Activated CD8-positive, alpha-beta T cell treated with anti-CD3 and anti-CD28 coated beads, Interleukin-2, amount 10 ng/mL, durations not matched to agents 7 days and 5 days (primary cell): ENCODE measurements at regions not wholly inside any gene's neighbourhood (a gene's known extent, or its start where the extent isn't known, plus 50 kb on each side); places are given as distances from the start of the nearest gene placed in this dataset.
"Not testable (repeated sequence)": the region's sequence is repeated elsewhere in the genome, so short reads cannot be mapped to it uniquely, and the experiment has no call there.

ENCODE experiments used
- ATAC-seq: fragments of 150-1000 bp; cut with Tn5 transposase; one replicate; pipeline ENCODE4 v1.10.0; 2021; ENCODE audit warnings: moderate library complexity
- CTCF ChIA-PET: fragments of 350-600 bp; sonication (Branson Sonifier 250); formaldehyde crosslinking; loops from one replicate; lab custom pipeline; 2021; ENCODE audit warnings: antibody characterized with exemption; lab: Charles Lee
- POLR2A ChIA-PET: fragments of 350-600 bp; sonication (Branson Sonifier 250); formaldehyde crosslinking; loops from one replicate; lab custom pipeline; 2021; ENCODE audit warnings: antibody characterized with exemption; lab: Charles Lee
- DNase-seq: peaks from one replicate; pipeline ENCODE4 v3.0.0-alpha.2; 2020
- H3K27ac Mint-ChIP-seq: one replicate; pipeline ENCODE4 v1.8.0; 2021; ENCODE audit warnings: mild to moderate bottlenecking, mixed read lengths
- H3K27me3 Mint-ChIP-seq: one replicate; pipeline ENCODE4 v1.8.0; 2021; ENCODE audit warnings: low read depth, mixed read lengths
- H3K36me3 Mint-ChIP-seq: one replicate; pipeline ENCODE4 v1.8.0; 2021; ENCODE audit warnings: low read depth, mixed read lengths
- H3K4me1 Mint-ChIP-seq: one replicate; pipeline ENCODE4 v1.8.0; 2021; ENCODE audit warnings: low read depth, mixed read lengths
- H3K4me3 Mint-ChIP-seq: one replicate; pipeline ENCODE4 v1.8.0; 2021; ENCODE audit warnings: mild to moderate bottlenecking, mixed read lengths
- H3K9me3 Mint-ChIP-seq: one replicate; pipeline ENCODE4 v1.8.0; 2022; ENCODE audit warnings: mixed read lengths; ENCODE audit not compliant: insufficient read depth

DNA sequence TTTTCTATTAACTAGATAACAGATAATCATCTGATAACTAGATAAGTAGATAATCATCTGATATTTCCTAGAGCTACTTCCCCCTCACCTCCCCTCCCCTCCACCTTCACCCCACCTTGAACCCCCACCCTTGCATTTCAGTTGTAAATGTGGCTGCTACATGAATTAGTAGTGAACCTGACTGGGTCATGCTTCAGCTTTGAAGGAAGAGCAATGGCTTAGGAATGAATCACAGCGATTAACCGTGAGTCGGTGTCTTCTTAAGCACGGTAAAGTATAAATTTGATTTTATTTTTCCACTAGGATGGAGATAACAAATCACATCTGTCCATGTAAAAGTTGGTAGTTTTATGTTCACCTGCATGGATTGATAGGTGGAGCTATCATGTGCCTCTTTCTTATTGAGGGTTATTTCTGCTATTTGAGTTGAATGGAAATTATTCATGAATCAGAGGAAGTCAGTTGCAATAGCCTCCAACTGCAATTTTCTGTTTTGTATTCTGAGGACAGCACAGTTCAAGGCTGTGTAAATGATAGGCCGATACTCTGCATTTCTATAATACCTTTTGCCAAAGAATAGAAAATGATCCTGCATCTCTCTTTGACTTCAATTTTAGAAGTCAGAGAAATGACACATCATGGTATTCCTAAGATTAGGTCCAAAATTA, 235.0 kb downstream of the PTGER3 start:
- H3K4me3 Mint-ChIP-seq: no peak overlapping the region
- CTCF ChIA-PET: no interaction called here
- POLR2A ChIA-PET: no interaction called here
- ATAC-seq (no peak), DNase-seq (no peak)
- H3K36me3 Mint-ChIP-seq: no peaks in the 10 kb centered on the region
- H3K9me3 Mint-ChIP-seq: no peaks in the 10 kb centered on the region
- H3K27me3 Mint-ChIP-seq: no peaks in the 10 kb centered on the region
- H3K4me1 Mint-ChIP-seq: no peaks in the 10 kb centered on the region
- H3K27ac Mint-ChIP-seq: no peak overlapping the region

GRCh38 chr1:70818401-70818800, 229.2 kb downstream of the PTGER3 start:
- CTCF ChIA-PET: no interaction called here
- no peaks in the 10 kb centered on the region for H3K27me3 Mint-ChIP-seq
- no peaks in the 10 kb centered on the region for H3K4me1 Mint-ChIP-seq
- no peak overlapping the region for H3K4me3 Mint-ChIP-seq
- H3K36me3 Mint-ChIP-seq: no peaks in the 10 kb centered on the region
- no peak for DNase-seq
- no peaks in the 10 kb centered on the region for H3K9me3 Mint-ChIP-seq
- no peak for ATAC-seq
- no peak overlapping the region for H3K27ac Mint-ChIP-seq
- POLR2A ChIA-PET: no interaction called here

- Mint-ChIP-seq H3K27ac (no peak overlapping the region), H3K9me3 (no peaks in the 10 kb centered on the region), H3K4me3 (no peak overlapping the region), H3K4me1 (no peaks in the 10 kb centered on the region), H3K36me3 (no peaks in the 10 kb centered on the region), H3K27me3 (no peaks in the 10 kb centered on the region)
- ChIA-PET POLR2A (no interaction called here), CTCF (no interaction called here)
- ATAC-seq (no peak), DNase-seq (no peak)
These were observed 228.4 kb downstream of the PTGER3 start for GRCh38 chr1:70819231-70819630.

GRCh38 chr1:70819785-70820184, 227.8 kb downstream of the PTGER3 start:
- no peak for DNase-seq
- no peaks in the 10 kb centered on the region for H3K4me1 Mint-ChIP-seq
- no peaks in the 10 kb centered on the region for H3K27me3 Mint-ChIP-seq
- no peak for ATAC-seq
- ChIA-PET POLR2A (no interaction called here), CTCF (no interaction called here)
- H3K27ac Mint-ChIP-seq: no peak overlapping the region
- no peaks in the 10 kb centered on the region for H3K9me3 Mint-ChIP-seq
- no peak overlapping the region for H3K4me3 Mint-ChIP-seq
- no peaks in the 10 kb centered on the region for H3K36me3 Mint-ChIP-seq

DNA sequence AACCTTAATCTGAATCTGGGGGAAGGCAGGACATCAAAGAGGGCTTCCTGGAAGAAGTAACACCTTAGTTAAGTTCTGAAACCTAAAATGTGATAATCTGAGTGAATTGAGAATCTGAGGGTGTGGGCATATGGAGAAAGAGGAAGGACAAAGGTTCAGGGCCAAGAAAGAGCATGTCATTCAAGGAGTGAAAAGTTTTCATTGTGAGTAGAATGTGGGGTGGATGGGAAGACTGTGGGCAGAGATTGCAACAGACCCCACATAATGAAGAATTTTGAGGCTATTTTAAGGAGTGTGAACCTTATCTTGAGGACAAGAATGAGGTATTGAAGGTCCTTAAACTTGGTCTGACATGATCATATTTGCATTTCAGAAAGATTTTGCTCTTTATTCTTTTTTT, 227.2 kb downstream of the PTGER3 start:
- ChIA-PET POLR2A (no interaction called here), CTCF (no interaction called here)
- Mint-ChIP-seq H3K27me3 (no peaks in the 10 kb centered on the region), H3K9me3 (no peaks in the 10 kb centered on the region), H3K27ac (no peak overlapping the region), H3K4me3 (no peak overlapping the region), H3K36me3 (no peaks in the 10 kb centered on the region), H3K4me1 (no peaks in the 10 kb centered on the region)
- ATAC-seq: no peak
- no peak for DNase-seq

DNA sequence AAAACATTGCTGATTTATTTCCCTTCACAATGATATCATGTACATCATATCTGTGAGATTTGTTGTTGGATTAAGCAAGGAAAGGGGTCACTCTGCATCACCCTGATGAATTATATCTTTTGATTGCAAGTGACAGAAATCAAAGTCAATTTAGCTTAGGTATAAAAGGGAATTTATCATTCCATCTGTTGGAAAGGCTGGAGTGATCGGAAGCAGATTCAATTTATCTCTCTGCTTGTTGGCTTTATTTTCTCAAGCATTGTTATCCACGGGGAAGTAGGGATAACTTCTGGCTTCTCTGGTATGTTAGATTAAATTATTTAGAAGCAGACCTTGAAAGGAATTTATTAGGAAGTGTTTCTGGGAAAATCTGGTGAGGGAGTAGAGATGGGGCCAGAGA, 226.6 kb downstream of the PTGER3 start:
- Mint-ChIP-seq H3K4me3 (no peak overlapping the region), H3K27me3 (no peaks in the 10 kb centered on the region), H3K36me3 (no peaks in the 10 kb centered on the region), H3K4me1 (no peaks in the 10 kb centered on the region), H3K9me3 (no peaks in the 10 kb centered on the region), H3K27ac (no peak overlapping the region)
- no peak for ATAC-seq
- DNase-seq: no peak
- ChIA-PET CTCF (no interaction called here), POLR2A (no interaction called here)

- no peaks in the 10 kb centered on the region for H3K36me3 Mint-ChIP-seq
- no peaks in the 10 kb centered on the region for H3K27me3 Mint-ChIP-seq
- H3K4me3 Mint-ChIP-seq: no peak overlapping the region
- DNase-seq (no peak), ATAC-seq (no peak)
- ChIA-PET POLR2A (no interaction called here), CTCF (no interaction called here)
- no peaks in the 10 kb centered on the region for H3K4me1 Mint-ChIP-seq
- no peak overlapping the region for H3K27ac Mint-ChIP-seq
- no peaks in the 10 kb centered on the region for H3K9me3 Mint-ChIP-seq
These were observed 221.2 kb downstream of the PTGER3 start for GRCh38 chr1:70826428-70826827.

GRCh38 chr1:70827030-70827429, 220.6 kb downstream of the PTGER3 start:
- H3K4me1 Mint-ChIP-seq: no peaks in the 10 kb centered on the region
- ChIA-PET CTCF (no interaction called here), POLR2A (no interaction called here)
- no peaks in the 10 kb centered on the region for H3K9me3 Mint-ChIP-seq
- no peaks in the 10 kb centered on the region for H3K36me3 Mint-ChIP-seq
- H3K27me3 Mint-ChIP-seq: no peaks in the 10 kb centered on the region
- H3K4me3 Mint-ChIP-seq: no peak overlapping the region
- ATAC-seq (no peak), DNase-seq (no peak)
- H3K27ac Mint-ChIP-seq: no peak overlapping the region

GRCh38 chr1:70828177-70828576, 219.4 kb downstream of the PTGER3 start:
- DNase-seq (no peak), ATAC-seq (no peak)
- POLR2A ChIA-PET: no interaction called here
- CTCF ChIA-PET: no interaction called here
- no peak overlapping the region for H3K4me3 Mint-ChIP-seq
- no peak overlapping the region for H3K27ac Mint-ChIP-seq
- H3K4me1 Mint-ChIP-seq: no peaks in the 10 kb centered on the region
- H3K27me3 Mint-ChIP-seq: no peaks in the 10 kb centered on the region
- H3K36me3 Mint-ChIP-seq: no peaks in the 10 kb centered on the region
- no peaks in the 10 kb centered on the region for H3K9me3 Mint-ChIP-seq

DNA sequence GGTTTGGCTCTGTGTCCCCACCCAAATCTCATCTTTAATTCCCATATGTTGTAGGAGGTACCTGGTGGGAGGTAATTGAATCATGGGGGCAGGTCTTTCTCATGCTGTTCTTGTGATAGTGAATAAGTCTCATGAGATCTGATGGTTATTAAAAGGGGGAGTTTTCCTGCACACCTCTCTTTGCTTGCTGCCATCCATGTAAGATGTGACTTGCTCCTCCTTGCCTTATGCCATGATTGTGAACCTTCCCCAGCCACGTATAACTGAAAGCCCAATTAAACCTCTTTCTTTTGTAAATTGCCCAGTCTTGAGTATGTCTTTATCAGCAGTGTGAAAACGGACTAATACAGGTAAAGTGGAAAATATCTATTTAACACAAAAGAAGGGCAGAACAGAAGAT, 213.3 kb downstream of the PTGER3 start:
- ATAC-seq, H3K4me3 Mint-ChIP-seq, POLR2A ChIA-PET, CTCF ChIA-PET, H3K4me1 Mint-ChIP-seq, H3K9me3 Mint-ChIP-seq, DNase-seq, H3K36me3 Mint-ChIP-seq, H3K27me3 Mint-ChIP-seq, H3K27ac Mint-ChIP-seq: not testable (repeated sequence)

DNA sequence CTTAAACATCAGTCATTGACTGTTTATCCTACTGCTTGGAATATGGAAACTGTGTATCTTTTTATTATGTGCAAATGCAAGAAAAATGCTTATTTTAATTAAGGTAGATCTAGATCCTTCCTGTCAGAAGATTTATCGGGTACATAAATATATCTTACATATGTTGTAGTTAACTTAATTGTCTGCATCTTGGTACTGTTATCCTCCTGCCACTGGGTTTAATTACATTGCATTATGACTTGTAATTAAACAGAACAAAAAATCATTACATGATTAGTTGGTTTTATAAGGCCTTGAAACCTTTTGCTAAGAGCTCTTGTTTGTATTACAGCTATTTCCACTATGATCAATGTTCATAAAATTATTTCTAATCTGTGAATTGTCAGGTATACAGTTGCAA, 211.2 kb downstream of the PTGER3 start:
- no peak overlapping the region for H3K4me3 Mint-ChIP-seq
- CTCF ChIA-PET: no interaction called here

DNA sequence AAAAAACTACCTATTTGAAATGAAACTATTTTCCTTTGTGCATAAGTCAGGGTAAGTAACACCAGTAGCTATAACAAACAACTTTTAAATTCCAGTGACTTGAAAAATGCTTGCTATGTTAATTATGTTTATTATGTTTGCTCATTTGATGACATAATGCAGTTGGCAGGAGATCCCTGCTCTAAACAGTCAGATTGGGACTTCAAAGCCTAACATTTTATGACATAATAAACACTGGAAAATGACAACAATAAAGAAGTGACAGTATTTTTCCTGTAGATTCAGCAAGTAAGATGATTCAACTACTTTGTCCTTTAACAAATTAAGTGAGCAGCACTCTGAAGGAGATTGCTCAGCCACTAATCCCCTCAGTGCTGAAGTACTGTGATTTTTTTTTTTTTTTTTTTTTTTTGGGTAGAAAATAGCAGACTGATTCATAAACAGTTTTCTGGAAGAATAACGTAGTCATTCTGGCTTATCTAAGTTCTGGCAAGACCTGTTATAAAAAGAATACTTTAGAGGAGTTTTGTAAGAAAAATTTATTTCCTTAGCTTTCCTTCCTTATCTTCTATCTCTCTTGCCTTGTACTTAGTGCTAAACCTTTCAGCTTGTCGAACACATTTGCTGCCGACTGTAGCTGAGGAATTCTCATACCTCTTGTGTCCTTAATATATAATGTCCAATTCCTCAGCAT, 207.2 kb downstream of the PTGER3 start:
- POLR2A ChIA-PET: no interaction called here
- no peak overlapping the region for H3K27ac Mint-ChIP-seq
- no peaks in the 10 kb centered on the region for H3K9me3 Mint-ChIP-seq
- H3K27me3 Mint-ChIP-seq: no peaks in the 10 kb centered on the region
- H3K4me3 Mint-ChIP-seq: no peak overlapping the region
- ATAC-seq (no peak), DNase-seq (no peak)
- no peaks in the 10 kb centered on the region for H3K36me3 Mint-ChIP-seq
- H3K4me1 Mint-ChIP-seq: no peaks in the 10 kb centered on the region
- CTCF ChIA-PET: no interaction called here

More for the DNA sequence above, 211.2 kb downstream of the PTGER3 start:
- DNase-seq: no peak
- Mint-ChIP-seq H3K4me1 (no peaks in the 10 kb centered on the region), H3K9me3 (no peaks in the 10 kb centered on the region), H3K36me3 (no peaks in the 10 kb centered on the region), H3K27ac (no peak overlapping the region), H3K27me3 (no peaks in the 10 kb centered on the region)
- POLR2A ChIA-PET: no interaction called here
- no peak for ATAC-seq
